SK-N-SH (cell line): ENCODE measurements at regions not wholly inside any gene's neighbourhood (a gene's known extent, or its start where the extent isn't known, plus 50 kb on each side); places are given as distances from the start of the nearest gene placed in this dataset.

Experiments
- CTCF ChIA-PET: fragments of 300-600, 350-600 bp; formaldehyde crosslinking; extraction: SDS; loops from one replicate; lab custom pipeline; 2021; lab: Yijun Ruan, JAX
- POLR2A ChIA-PET: fragments of 350-600 bp; sonication (Branson Sonifier 250); formaldehyde crosslinking; extraction: SDS; loops from one replicate; lab custom pipeline; 2020; ENCODE audit warnings: antibody characterized with exemption, inconsistent platforms; lab: Yijun Ruan, JAX
- DNase-seq: peaks from one replicate; pipeline ENCODE4 v3.0.0; 2012
- H2AFZ ChIP-seq: fragments of 200-600 bp; sonication (generic); 2 replicates; pipeline ENCODE4 v1.8.1; 2016; ENCODE audit warnings: antibody characterized with exemption, mild to moderate bottlenecking, low read depth
- H3F3A ChIP-seq: fragments of 200-600 bp; sonication (generic); replicated peaks from 2 replicates; pipeline ENCODE3; 2016; ENCODE audit warnings: antibody characterized with exemption, mild to moderate bottlenecking; ENCODE audit not compliant: insufficient read depth
- H3K27ac ChIP-seq, 2 experiments: fragments of 200-500 bp in 1 of 2; fragments of 200-600 bp in 1 of 2; sonication (Bioruptor generic) in 1 of 2; sonication (generic), shearing (Covaris generic) in 1 of 2; 2 replicates each; pipeline versions ENCODE4 v1.5.1 to v1.6.1; 2014 to 2016; ENCODE audit warnings: low read depth in 2 of 2, inconsistent platforms in 1 of 2, low read length in 1 of 2, mild to moderate bottlenecking in 1 of 2, mixed read lengths in 1 of 2
- H3K27me3 ChIP-seq: fragments of 200-600 bp; sonication (generic), shearing (Covaris generic); 2 replicates; pipeline ENCODE4 v1.6.1; 2016; ENCODE audit warnings: mixed run types; ENCODE audit not compliant: insufficient read depth
- H3K36me3 ChIP-seq, 2 experiments: fragments of 200-500 bp in 1 of 2; fragments of 200-600 bp in 1 of 2; sonication (Bioruptor generic) in 1 of 2; sonication (generic) in 1 of 2; replicated peaks in 1 of 2; 2 replicates each; pipeline versions ENCODE3 to v1.5.1; 2014 to 2016; ENCODE audit warnings: low read length in 1 of 2, mild to moderate bottlenecking in 1 of 2; ENCODE audit not compliant: insufficient read depth in 2 of 2, control insufficient read depth in 1 of 2
- H3K4me1 ChIP-seq, 2 experiments: fragments of 200-500 bp in 1 of 2; fragments of 200-600 bp in 1 of 2; sonication (Bioruptor generic) in 1 of 2; sonication (generic), shearing (Covaris generic) in 1 of 2; 2 replicates each; pipeline versions ENCODE4 v1.5.1 to v1.6.1; 2014 to 2016; ENCODE audit warnings: low read depth in 1 of 2, low read length in 1 of 2, mixed run types in 1 of 2; ENCODE audit not compliant: insufficient read depth in 2 of 2, control insufficient read depth in 1 of 2
- H3K4me2 ChIP-seq: fragments of 200-600 bp; sonication (generic), shearing (Covaris generic); 2 replicates; pipeline ENCODE4 v1.6.1; 2017; ENCODE audit warnings: mixed run types
- H3K4me3 ChIP-seq, 2 experiments: fragments of 200-500 bp in 1 of 2; fragments of 200-600 bp in 1 of 2; sonication (Bioruptor generic) in 1 of 2; sonication (generic), shearing (Covaris generic) in 1 of 2; 2 replicates each; pipeline versions ENCODE4 v1.5.1 to v1.8.1; 2014 to 2016; ENCODE audit warnings: low read depth in 2 of 2, inconsistent platforms in 1 of 2, low read length in 1 of 2, mild to moderate bottlenecking in 1 of 2, mixed read lengths in 1 of 2, moderate library complexity in 1 of 2
- H3K79me2 ChIP-seq: fragments of 200-600 bp; sonication (generic); 2 replicates; pipeline ENCODE4 v1.8.1; 2017; ENCODE audit warnings: mild to moderate bottlenecking; ENCODE audit not compliant: insufficient read depth
- H3K9ac ChIP-seq: fragments of 200-600 bp; sonication (generic); 2 replicates; pipeline ENCODE4 v1.6.1; 2017; ENCODE audit warnings: mixed run types
- H3K9me2 ChIP-seq: fragments of 200-600 bp; sonication (generic); 2 replicates; pipeline ENCODE4 v1.6.1; 2017; ENCODE audit warnings: mixed run types
- H3K9me3 ChIP-seq: fragments of 200-600 bp; sonication (generic); 2 replicates; pipeline ENCODE4 v1.6.1; 2017; ENCODE audit warnings: mixed run types, mild to moderate bottlenecking, moderate library complexity
- H4K20me1 ChIP-seq: fragments of 200-600 bp; sonication (generic); 2 replicates; pipeline ENCODE4 v1.6.1; 2017; ENCODE audit warnings: mild to moderate bottlenecking, mixed run types; ENCODE audit not compliant: insufficient read depth
- CHD2 ChIP-seq: fragments of 150-350 bp; IDR thresholded peaks from 2 replicates; pipeline ENCODE4 v1.6.1; 2018; ENCODE audit warnings: low read length; ENCODE audit not compliant: partially characterized antibody
- ELF1 ChIP-seq: IDR thresholded peaks from 2 replicates; pipeline ENCODE4 v1.4.0; 2012
- FOSL2 ChIP-seq: IDR thresholded peaks from 2 replicates; pipeline ENCODE4 v1.4.0; 2012; ENCODE audit warnings: low read depth, mild to moderate bottlenecking, moderate library complexity, borderline replicate concordance
- FOXM1 ChIP-seq: IDR thresholded peaks from 2 replicates; pipeline ENCODE4 v1.4.0; 2012; ENCODE audit warnings: low read depth, mild to moderate bottlenecking
- GATA2 ChIP-seq: sonication (generic); formaldehyde crosslinking; IDR thresholded peaks from 2 replicates; pipeline ENCODE4 v1.5.0; 2020; ENCODE audit warnings: mild to moderate bottlenecking, missing genetic modification reagents
- JUND ChIP-seq: IDR thresholded peaks from 2 replicates; pipeline ENCODE4 v1.4.0; 2012
- MAX ChIP-seq: IDR thresholded peaks from 2 replicates; pipeline ENCODE4 v1.4.0; 2012; ENCODE audit warnings: low read depth
- RXRA ChIP-seq: IDR thresholded peaks from 2 replicates; pipeline ENCODE4 v1.4.0; 2012; ENCODE audit warnings: low read depth, mild to moderate bottlenecking, borderline replicate concordance
- SIN3A ChIP-seq: IDR thresholded peaks from 2 replicates; pipeline ENCODE4 v1.6.1; 2012; ENCODE audit warnings: low read depth, mild to moderate bottlenecking, low read length, moderate library complexity, borderline replicate concordance
- SMC3 ChIP-seq: IDR thresholded peaks from 2 replicates; pipeline ENCODE4 v1.6.1; 2012; ENCODE audit warnings: low read depth, low read length, improper control_type of control experiment
- WGBS: methylation state at CpG from one replicate; pipeline ENCODE4 v1.1.6; 2017; ENCODE audit warnings: low lambda C conversion rate; 5-methylcytosine and 5-hydroxymethylcytosine counted together
- TF ChIP-seq, protein P1 (sequence below): IDR thresholded peaks from 2 replicates; pipeline ENCODE4 v1.4.0; 2012; ENCODE audit warnings: low read depth, borderline replicate concordance
- TF ChIP-seq, protein P2 (sequence below): fragments of 150-350 bp; IDR thresholded peaks from 2 replicates; pipeline ENCODE4 v1.6.1; 2017; ENCODE audit warnings: antibody characterized with exemption, low read length, low read depth, borderline replicate concordance
- TF ChIP-seq, protein P3 (sequence below): fragments of 200-600 bp; sonication (generic); IDR thresholded peaks from 2 replicates; pipeline ENCODE4 v1.6.1; 2017; ENCODE audit warnings: antibody characterized with exemption, mild to moderate bottlenecking, moderate library complexity

DNA sequence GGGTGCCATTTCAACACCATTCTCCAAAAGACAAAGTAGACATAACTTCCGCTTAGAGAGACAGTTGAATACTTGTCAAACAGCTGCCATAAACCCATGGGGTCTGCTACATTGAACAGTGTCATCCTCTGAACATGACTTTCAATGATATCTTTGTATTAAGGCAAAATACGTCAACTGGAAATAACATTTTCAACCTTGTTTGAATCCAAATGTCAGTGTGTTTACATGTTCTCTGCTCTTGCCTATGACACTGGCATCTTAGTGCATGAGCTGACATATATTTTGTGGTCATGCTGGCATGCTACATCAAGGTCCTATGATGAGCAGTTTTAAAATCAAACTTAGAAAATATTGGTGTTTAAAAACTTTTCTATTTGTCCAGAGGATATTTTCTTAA, 1548.1 kb upstream of the LRRTM1 start (continued):
- no peak for TF ChIP-seq JUND
- TF ChIP-seq, protein P1, sequence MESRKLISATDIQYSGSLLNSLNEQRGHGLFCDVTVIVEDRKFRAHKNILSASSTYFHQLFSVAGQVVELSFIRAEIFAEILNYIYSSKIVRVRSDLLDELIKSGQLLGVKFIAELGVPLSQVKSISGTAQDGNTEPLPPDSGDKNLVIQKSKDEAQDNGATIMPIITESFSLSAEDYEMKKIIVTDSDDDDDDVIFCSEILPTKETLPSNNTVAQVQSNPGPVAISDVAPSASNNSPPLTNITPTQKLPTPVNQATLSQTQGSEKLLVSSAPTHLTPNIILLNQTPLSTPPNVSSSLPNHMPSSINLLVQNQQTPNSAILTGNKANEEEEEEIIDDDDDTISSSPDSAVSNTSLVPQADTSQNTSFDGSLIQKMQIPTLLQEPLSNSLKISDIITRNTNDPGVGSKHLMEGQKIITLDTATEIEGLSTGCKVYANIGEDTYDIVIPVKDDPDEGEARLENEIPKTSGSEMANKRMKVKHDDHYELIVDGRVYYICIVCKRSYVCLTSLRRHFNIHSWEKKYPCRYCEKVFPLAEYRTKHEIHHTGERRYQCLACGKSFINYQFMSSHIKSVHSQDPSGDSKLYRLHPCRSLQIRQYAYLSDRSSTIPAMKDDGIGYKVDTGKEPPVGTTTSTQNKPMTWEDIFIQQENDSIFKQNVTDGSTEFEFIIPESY, result no peak

DNA sequence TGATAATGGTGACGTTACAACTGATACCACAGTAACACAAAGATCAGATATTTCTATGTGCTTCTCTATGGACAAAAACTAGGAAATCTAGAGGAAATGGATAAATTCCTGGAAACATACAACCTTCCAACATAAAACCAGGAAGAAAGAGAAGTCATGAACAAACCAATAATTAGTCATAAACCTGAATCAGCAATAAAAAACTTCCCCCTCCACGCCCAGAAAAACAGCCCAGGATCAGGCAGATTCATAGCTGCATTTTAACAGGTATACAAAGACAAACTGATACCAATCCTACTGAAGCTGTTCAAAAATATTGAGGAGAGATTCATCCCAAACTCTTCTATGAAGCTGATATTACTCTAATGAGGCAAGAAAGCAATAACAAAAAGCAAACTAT, 1535.2 kb upstream of the LRRTM1 start:
- Histone ChIP-seq H3K36me3 (no peaks in the 10 kb centered on the region), H3K27ac (no peak overlapping the region), H3K79me2 (no peaks in the 10 kb centered on the region), H3K9me2 (no peaks in the 10 kb centered on the region), H3K9ac (no peak overlapping the region), H3K9me3 (no peaks in the 10 kb centered on the region), H2AFZ (no peak overlapping the region), H3K4me3 (no peak overlapping the region), H3K4me1 (no peaks in the 10 kb centered on the region), H3K4me2 (no peak overlapping the region), H4K20me1 (no peaks in the 10 kb centered on the region), H3K27me3 (no peaks in the 10 kb centered on the region), H3F3A (no peaks in the 10 kb centered on the region)
- CTCF ChIA-PET, result no interaction called here
- POLR2A ChIA-PET, result no interaction called here
- TF ChIP-seq, protein P2, sequence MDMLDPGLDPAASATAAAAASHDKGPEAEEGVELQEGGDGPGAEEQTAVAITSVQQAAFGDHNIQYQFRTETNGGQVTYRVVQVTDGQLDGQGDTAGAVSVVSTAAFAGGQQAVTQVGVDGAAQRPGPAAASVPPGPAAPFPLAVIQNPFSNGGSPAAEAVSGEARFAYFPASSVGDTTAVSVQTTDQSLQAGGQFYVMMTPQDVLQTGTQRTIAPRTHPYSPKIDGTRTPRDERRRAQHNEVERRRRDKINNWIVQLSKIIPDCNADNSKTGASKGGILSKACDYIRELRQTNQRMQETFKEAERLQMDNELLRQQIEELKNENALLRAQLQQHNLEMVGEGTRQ, result no peak
- TF ChIP-seq, protein P3, sequence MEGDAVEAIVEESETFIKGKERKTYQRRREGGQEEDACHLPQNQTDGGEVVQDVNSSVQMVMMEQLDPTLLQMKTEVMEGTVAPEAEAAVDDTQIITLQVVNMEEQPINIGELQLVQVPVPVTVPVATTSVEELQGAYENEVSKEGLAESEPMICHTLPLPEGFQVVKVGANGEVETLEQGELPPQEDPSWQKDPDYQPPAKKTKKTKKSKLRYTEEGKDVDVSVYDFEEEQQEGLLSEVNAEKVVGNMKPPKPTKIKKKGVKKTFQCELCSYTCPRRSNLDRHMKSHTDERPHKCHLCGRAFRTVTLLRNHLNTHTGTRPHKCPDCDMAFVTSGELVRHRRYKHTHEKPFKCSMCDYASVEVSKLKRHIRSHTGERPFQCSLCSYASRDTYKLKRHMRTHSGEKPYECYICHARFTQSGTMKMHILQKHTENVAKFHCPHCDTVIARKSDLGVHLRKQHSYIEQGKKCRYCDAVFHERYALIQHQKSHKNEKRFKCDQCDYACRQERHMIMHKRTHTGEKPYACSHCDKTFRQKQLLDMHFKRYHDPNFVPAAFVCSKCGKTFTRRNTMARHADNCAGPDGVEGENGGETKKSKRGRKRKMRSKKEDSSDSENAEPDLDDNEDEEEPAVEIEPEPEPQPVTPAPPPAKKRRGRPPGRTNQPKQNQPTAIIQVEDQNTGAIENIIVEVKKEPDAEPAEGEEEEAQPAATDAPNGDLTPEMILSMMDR, result no peak
- TF ChIP-seq SIN3A (no peak), MAX (no peak), FOSL2 (no peak), ELF1 (no peak), GATA2 (CRISPR knock-in tag) (no peak), CHD2 (no peak), SMC3 (no peak), RXRA (no peak), FOXM1 (no peak)
- TF ChIP-seq, protein P1, result no peak
- DNase-seq, result no peak
- WGBS, result 6% methylated on average over 2 of the region's 2 CpGs
